T-helper 1 cell treated with Interleukin-12 subunit alpha and Interleukin-12 subunit beta and Interleukin-4 antibody, amounts not matched to agents 30 ng/mL and 1 ng/mL, for 36 hours (primary cell): ENCODE measurements at regions not wholly inside any gene's neighbourhood (a gene's known extent, or its start where the extent isn't known, plus 50 kb on each side); places are given as distances from the start of the nearest gene placed in this dataset.
"Not testable (repeated sequence)": the region's sequence is repeated elsewhere in the genome, so short reads cannot be mapped to it uniquely, and the experiment has no call there.

Experiments used
- intact Hi-C: fragments of 100-400 bp; cut with micrococcal nuclease; formaldehyde crosslinking; loops from one replicate; pipeline ENCODE4 v1.15.1; 2024

DNA sequence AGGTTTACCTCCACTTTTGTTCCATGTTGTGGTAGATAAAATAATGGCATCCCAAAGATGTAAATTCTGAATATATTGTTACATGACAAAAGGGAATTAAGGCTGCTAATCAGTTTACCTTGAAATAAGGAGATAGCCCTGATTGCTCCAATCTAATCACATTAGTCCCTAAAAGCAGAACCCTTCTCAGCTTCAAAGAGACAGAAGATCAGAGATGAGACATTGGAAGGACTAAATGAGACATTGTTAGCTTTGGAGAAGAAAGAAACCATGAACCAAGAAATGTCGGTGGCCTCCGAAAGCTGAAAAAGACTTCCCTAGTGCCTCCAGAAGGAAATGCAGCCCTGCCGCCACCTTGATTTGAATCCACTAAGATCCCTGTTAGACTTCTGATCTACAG, 82.8 kb upstream of the PARP8 start:
- intact Hi-C loops: no loop called here

DNA sequence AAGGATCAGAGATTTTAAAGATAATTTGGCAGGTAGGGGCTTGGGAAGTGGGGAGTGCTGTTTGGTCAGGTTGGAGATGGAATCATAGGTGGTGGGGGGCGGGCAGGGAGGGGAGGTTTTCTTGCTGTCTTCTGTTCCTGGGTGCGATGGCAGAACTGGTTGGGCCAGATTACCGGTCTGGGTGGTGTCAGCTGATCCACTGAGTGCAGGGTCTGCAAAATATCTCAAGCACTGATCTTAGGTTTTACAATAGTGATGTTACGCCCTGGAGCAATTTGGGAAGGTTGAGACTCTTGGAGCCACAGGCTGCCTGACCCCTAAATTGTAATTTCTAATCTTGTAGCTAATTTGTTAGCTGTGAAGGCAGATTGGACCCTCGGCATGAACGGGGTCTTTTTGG, 78.0 kb upstream of the PARP8 start:
- intact Hi-C loops: not testable (repeated sequence)

DNA sequence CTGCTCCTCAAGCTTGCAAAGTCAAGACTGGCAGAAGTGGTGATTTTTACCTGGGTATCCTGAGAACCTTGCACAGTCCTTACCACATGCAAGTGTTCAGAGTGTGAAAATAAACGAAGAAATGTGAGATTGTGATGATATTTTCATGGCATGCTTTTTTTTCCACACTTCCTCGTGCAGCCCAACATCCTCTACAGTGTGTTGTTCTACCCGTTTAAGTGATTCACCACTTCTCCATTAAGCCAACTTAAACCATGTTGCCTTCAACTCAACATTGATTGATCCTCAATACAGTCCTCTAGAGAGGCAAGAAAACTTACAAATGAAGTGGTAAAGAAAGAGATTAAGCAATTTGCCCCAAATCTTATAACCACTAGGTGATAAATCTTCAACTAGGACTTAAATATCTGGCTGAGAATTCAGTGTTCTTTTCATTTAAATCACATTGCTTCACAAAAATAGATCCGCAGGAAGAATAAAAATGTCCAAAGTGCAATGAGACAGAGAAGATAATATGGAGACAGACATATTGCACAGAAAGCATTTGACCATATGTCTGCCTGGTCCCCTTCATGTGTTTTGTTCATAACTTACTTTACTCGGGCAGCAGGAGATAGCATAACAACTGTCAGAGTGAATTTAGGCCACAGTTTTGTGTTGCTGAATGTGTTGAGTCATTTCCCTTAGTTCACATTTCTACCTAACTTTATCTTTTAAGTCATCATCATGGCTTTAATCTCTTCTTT, 75.8 kb upstream of the PARP8 start:
- intact Hi-C loops: loop anchor here (1.0 to 5.0 kb wide), 7 partner anchors 16 to 263 kb away; partner anchors contain the start of gene EMB

DNA sequence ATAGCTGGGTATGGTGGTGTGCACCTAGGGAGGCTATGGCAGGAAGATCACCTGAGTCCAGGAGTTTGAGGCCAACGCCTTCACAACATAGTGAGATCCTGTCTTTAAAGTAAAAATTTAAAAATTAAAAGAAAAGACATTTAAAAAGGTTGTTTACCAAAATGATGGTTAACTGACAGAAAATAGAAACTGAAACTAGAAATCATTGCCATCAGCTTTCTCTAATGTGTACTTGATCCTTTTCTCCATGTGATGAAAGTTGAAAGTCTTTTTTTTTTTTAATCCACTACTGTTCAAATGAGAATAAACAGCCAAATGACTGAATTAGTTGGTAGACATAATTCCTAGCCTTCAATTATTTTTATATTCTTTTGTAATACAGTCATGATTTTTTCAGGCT, 75.1 kb upstream of the PARP8 start:
- intact Hi-C loops: loop anchor here (1.0 to 5.0 kb wide), 7 partner anchors 17 to 264 kb away; partner anchors contain the start of gene EMB

DNA sequence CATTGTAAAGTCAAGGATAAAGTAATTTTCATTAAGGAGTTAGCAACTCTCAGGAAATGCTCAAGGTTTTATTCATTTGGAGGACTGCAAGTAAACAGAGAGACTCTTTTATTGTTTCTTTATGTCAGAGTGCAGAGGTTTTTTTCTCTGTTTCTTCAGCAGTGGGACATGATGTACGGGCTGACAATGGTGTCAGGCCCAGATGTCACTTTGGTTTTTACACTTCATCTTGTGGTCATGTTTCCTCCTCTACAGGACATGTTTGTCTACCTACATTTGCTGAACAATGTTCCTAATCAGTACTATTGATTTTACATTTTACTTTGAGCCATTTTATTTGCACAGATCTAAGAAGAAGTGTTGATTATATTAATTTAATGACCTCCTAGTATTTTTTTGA, 72.8 kb upstream of the PARP8 start:
- intact Hi-C loops: loop anchor here (1.0 to 5.0 kb wide), 7 partner anchors 41 to 266 kb away; no protein-coding TSS in a partner anchor

DNA sequence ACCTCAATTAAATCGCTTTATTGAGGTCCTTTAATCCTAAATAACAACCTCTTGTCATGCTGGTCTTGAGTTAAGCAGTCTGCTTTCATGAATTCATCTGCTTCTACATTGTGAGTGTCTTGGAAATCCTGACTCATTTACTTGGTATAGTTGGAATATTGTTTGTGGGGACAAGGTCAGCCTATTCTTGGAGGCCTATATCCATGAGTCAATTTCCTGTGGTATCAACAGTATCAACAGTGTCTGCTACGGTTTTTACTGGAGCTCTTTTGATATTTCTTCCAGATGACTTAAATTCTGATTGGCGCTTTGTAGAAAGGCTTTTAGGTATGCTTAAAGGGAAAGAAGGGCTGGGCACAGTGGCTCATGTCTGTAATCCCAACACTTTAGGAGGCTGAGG, 71.2 kb upstream of the PARP8 start:
- intact Hi-C loops: no loop called here

DNA sequence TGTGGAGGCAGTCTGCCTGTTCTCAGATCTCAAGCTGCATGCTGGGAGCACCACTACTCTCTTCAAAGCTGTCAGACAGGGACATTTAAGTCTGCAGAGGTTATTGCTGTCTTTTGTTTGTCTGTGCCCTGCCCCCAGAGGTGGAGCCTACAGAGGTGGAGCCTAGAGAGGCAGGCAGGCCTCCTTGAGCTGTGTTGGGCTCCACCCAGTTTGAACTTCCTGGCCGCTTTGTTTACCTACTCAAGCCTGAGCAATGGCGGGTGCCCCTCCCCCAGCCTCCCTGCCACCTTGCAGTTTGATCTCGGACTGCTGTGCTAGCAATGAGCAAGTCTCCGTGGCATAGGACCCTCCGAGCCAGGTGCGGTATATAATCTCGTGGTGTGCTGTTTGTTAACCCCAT, 64.9 kb upstream of the PARP8 start:
- intact Hi-C loops: not testable (repeated sequence)

DNA sequence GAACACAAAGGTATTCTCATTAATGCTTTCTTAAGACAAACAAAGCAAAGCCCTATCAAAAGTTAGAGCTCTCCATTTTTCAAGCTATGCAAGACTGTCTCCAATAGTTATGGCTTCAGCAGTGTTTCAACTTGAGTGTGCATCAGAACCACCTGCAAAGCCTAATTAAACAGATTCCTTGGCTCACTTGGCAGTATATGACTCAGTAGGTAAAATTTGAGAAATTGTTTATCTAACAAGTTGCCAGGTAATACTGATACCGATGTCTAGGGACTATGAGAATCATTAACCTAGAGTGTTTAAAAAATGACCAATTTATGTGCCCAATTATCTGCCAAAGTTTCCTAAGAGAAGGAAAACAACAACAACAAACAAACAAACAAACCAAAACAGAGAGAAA, 60.3 kb upstream of the PARP8 start:
- intact Hi-C loops: no loop called here

DNA sequence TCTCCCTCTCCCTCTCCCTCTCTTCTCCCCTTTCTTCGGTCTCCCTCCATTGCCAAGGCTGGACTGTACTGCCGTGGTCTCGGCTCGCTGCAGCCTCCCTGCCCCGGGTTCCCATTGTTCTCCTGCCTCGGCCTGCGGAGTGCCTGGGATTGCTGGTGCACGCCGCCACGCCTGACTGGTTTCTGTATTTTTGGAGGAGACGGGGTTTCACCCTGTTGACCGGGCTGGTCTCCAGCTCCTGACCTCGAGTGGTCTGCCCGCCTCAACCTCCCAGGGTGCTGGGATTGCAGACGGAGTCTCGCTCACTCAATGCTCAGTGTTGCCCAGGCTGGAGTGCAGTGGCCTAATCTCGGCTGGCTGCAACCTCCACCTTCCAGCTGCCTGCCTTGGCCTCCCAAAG, 59.0 kb upstream of the PARP8 start:
- intact Hi-C loops: not testable (repeated sequence)

DNA sequence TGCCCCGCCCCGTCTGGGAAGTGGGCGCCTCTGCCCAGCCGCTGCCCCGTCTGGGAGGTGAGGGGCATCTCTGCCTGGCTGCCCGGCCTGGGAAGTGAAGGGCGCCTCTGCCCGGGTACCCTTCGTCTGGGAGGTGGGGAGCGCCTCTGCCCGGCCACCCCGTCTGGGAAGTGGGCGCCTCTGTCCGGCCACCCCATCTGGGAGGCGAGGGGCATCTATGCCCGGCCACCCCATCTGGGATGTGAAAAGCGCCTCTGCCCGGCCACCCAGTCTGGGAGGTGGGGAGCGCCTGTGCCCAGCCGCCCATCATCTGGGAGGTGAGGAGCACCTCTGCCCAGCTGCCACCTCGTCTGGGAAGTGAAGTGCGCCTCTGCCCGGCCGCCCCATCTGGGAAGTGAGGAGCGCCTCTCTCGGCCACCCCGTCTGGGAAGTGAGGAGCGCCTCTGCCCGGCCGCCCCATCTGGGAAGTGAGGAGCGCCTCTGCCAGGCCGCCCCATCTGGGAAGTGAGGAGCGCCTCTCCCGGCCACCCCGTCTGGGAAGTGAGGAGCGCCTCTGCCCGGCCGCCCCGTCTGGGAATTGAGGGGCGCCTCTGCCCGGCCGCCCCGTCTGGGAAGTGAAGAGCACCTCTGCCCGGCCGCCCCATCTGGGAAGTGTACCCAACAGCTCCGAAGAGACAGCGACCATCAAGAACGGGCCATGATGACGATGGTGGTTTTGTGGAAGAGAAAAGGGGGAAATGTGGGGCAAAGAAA, 58.3 kb upstream of the PARP8 start:
- intact Hi-C loops: not testable (repeated sequence)

DNA sequence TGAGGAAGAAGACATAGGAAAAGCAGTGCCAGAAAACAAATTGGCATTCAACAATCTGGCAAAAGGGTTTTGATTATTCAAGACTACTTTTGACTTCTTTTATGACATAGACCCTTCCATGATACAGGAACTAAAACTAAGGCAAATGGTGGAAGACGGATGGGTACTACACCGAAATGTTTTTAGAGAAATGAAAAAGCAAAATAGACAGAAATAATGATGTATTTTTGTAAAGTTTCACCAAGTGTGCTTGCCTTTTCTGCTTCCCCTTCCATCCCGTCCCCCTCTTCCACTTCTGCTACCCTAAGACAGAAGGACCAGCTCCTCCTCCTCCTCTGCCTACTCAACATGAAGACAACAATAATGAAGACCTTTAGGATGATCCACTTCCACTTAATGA, 53.4 kb upstream of the PARP8 start:
- intact Hi-C loops: not testable (repeated sequence)
